ENCODE measurements at regions not wholly inside any gene's neighbourhood (a gene's known extent, or its start where the extent isn't known, plus 50 kb on each side); places are given as distances from the start of the nearest gene placed in this dataset.

DNA sequence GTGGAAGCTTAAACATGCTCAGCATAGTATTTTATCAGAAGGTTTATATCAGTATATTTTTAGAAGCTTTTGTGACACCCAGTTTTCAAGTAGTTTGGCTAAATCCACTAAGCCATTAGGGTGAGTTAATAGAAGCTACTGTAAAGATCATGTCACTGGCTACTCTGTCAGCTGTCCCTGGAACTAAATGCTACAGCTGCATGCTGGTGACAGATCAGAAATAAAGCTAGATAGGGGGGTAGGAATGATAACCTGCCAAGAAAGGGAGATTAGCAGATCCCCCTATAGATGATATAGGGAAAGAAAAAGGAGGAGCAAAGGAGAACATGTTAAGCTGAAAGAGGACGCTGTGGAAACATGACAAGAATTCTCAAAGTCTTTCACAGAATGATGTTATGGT, 363.2 kb downstream of the QKI start:
- no peak for DNase-seq

DNA sequence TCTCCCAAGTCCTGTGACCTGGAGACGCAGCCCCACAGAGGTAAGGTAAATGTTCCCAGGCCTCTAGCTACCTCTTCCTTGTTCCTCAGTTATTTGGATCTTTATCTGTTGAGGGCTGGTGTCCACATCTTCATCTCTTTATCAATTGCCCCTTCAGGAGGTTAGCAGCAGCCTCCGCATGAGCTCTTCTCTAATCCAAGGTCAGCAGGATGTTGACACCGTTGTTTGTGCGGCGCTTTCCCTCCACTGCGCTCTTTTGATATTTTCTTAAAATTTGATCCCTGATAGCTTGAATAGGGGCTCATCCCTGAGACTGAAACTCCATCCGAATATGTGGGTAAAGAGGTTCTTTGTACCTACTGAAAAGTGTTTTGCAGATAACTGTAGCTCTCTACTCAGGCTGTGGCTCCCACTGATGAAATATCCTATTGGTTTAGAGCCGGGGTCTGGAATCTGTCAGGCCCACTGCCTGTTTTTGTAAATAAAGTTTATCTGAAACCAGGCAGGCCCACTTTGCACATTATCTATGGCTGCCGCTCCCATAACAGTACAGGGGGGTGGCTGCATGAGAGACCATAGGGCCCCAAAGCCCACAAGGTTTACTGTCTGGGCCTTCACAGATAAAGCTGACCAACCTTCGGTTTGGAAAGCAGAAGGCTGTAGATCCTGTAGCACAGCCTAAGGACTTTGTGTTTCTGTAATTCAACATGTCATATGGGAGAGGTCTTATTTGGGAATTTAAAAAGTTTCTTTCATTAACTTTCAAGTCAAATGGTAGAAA, 362.6 kb downstream of the QKI start:
- DNase-seq = no peak

DNA sequence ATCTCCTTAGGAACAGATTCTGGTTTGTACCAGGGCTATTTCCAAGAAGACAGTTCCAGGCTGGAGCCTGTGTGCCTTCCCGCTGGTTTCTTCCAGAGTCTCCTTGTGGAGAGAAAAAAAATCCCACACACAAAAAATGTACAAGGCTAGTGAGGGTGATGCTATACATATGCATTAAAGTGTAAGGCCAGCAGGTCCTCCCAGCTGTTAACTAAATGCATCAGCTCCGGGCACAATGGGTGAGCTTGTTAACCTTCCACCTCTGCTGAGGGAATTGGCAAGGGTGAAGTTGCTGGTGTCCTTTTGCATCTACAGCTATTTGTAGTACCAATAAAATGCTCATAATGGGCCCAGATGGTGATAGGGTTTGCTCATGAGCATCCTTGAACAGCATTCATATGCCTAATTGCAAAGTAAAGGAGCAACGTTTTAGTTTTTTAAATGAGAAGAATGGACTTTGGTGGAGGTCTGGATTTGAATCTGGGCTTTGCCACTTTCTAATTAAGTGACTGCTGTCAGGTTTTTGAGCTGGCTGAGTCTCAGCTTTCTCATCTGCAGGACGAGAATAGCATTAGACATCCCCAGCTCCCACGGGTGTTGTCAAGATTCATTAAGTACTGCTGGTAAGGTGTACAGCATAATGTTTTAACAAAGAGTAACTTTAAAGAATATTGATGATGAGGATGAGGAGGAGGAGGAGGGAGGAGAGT, 361.8 kb downstream of the QKI start:
- no peak for DNase-seq

DNA sequence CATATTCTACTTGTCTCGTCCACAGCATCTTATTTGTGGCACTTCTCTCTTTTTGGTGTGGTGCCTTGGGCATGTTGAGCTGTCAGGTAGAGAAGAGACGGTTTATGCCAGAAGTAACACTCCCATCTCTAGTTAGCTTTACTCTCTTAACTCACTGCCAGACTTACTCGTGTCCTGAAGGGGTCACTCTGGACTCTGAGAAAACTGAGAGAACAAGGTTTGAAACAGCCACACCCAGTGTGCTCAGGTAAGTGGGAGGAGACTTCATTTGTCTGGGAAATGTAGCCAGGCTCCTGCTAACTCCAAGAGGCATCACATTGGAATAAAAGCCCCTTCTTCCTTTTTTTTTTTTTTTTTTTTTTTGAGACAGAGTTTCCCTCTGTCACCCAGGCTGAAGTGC, 360.8 kb downstream of the QKI start:
- DNase-seq = no peak

DNA sequence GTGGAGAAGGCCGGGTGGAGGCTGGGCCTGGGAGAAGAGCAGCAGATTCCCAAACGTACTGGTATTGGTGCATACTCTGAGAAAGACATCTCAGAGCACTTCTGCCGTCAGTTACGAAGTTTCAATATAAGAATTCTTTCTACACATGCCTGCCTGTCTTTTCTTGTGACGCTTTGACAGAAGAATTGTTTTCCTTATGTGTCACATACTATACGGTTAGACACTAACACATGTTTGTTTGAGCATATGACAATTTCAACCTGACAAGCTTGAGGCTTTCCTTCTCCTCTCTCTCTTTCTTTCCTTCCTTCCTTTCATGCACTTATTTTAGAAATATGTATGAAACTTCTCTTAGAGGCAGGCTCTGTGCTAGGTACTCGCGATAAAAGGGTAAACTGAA, 360.0 kb downstream of the QKI start:
- no peak for DNase-seq

DNA sequence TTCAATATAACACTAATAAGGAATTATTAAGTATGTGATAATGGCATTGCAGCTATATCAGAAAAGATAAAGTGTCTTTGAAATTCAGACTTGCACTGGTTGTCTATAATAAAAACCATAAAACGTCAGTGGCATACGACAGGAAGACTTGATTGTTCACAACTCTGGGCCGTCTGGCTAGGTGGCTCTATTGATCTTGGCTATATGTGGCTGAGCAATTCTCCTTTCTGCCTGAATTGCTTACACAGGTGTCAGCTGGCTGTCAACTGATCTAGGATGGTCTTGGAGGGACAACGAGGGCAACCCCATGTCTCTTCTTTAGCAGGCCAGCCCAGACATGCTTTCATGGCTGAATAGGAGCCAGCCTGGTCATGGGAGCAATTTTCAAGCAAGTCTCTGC, 359.1 kb downstream of the QKI start:
- DNase-seq = no peak

DNA sequence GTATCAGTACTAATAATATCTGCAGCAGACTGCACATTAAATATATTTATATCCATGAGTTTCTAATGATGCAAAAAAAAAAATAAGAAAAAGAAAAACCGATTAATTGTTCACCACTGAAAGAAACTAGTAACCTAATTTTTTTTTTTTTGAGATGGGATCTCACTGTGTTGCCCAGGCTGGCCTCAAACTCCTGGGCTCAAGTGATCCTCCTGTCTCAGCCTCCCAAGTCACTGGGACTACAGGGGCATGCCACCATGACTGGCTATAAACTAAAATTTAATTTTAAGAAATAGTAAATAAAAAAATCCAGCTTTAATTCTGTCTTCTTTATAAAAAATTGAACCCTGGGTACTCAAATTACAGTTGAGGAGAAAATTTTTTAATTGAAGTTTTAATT, 358.2 kb downstream of the QKI start:
- no peak for DNase-seq

DNA sequence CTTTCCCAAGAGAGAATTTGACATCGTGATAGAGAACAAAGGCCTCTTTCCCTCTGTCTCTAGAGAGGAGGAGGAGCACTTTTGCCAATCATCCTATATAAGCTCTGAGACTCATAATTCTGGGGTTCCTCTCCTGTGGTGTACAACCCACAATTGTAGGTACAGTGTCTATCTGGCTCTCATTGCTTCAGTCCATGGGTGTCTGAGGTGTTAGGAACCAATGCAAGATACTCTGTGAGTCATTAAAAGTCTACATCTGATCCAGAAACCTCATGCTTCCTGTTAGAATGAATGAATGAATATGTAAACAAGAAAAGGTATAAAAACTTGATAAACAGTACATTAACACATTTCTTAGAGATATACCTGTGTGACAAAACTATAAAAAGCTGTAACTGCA, 356.7 kb downstream of the QKI start:
- no peak for DNase-seq

DNA sequence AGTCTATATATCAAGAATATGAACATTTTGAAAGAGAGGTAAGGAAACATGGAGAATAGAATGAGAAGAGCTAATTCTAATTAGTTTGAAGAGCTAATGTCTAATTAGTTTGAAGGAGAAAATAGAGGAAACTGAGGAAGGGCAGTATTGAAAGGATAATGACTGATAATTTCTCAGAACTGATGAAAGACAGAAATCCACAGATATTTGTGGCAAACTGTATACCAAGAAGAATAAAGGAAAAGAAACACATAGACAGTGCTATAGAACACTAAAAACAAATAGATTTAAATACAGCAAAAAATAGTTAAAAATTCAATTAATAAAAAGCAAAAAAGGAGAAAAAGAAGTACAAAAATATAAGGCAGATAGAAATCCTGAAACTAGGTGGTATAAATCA, 354.4 kb downstream of the QKI start:
- no peak for DNase-seq

DNA sequence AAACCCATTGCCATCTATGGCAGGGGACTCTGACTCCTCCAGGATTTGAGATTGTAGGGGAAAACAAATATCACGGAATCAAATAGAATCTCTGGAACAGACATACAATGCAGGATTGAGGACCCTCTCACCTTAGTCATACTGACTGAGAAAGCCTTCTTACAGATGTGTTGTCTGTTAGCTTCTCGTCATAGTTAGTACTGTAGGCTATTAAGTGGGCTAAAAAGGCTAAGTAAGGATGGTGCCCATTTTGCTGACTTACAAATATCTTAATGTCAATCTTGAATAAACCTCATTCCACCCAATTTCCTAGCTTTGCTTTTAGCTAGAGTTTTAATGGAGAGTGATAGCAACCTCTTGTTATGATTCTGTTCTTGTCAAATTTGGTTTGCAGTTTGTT, 352.4 kb downstream of the QKI start:
- DNase-seq = no peak

DNA sequence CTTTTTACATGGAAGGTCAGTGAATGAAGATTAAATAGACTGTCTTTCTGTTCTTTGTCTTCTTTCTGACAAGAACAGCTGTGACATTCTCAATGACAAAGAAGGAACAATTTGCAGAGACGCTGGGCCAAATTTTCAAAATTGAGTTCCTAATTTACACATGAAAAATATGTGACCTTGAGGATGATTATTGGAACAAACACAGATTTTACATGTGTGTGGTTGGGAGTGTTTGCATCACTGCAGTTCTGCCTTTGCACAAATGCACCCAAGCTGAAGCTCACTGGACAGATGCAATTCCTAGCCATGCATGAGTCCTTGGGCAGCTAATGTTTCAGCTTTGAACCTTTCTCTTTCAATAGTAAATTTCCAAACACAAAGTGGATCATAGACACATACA, 350.8 kb downstream of the QKI start:
- DNase-seq = no peak

DNA sequence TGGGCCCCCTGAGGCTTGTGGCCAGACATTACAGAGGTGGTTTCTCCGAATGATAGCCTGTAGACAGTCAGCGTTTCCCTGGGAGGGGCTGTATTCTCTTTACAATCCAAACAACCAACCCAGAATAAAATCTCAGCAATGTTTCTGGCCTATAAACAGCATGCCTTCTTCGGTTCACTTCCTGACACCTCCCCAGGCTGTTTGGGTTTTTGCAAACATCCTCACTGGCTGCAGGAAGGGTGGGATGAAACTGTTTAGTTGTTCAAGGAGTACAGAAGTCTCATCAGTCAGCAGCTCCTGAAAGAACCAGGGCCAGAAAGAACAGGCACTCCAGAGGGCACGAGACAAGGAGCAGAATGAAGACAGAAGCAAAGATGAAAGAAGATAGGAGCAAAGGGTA, 350.0 kb downstream of the QKI start:
- DNase-seq = no peak

DNA sequence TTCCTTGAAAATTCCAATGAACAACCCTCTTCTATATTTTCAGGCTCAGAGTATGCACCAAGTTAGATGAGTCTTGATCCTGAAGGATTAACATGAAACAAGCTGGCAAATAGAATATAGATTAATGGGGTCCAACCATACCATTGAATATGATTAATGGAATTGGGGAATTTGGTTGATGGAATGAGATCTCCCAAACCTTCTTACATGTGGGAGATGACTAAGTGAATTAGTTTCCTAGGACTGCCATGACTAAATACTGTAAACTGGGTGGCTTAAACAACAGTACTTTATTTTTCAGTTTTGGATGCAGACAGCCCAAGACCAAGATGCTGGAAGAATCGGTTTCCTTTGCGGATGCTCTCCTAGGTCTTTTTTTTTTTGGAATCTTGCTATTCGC, 347.0 kb downstream of the QKI start:
- DNase-seq = no peak

DNA sequence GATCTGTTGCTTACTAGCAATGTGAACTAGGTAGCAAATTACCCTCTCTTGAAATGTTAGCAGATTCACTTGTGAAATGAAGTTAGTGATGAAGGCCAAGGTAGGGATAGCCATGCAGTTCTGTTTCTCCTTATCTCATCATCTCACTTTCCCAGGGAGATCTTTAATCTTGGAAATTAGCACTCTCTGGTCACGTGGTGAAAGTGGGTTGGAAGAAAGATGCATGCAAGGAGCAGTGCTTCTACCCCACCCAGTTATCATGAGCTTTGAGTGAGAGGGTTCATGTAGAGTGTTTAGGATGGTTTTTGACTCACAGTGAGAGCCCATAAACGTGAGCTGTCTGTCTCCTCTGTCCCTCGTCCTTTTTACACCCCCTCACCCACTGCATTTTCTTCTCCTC, 346.3 kb downstream of the QKI start:
- no peak for DNase-seq

DNA sequence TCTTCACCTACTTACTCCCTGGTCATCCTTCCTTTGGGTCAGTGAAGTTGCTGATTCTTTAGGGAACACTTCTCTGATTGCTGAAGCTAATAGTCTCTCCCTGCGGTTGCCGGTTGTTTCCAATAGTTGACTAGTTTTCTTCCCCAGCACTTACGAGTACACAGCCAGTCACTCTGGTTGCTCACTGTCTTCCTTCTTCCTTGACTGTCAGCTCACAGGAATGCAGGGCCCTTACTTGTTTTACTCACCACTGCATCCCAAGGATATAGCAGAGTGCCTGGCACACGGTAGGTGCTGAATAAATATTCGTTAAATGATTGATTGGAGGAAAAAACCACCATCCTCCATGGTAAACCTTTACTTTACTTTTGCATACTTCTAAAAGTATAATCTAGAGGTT, 345.0 kb downstream of the QKI start:
- no peak for DNase-seq

DNA sequence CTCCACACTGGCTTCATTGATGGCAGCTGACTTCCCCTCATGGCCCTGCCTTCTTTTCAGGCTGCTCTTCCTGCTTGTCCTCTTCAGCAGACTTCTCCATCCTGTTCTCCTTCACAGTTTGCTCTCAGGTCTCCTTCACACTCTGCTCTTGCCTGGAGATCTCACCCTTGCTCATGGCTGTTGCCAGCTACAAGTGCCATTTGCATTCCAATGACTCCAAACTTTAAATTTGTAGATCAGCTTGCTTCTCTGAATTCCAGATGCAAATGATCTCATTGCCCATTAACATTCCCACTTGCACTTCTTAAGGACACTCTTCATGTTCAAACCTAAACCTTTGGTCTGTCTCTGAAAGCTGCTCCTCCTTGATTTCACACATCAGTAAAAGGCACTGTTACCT, 343.0 kb downstream of the QKI start:
- DNase-seq = no peak

DNA sequence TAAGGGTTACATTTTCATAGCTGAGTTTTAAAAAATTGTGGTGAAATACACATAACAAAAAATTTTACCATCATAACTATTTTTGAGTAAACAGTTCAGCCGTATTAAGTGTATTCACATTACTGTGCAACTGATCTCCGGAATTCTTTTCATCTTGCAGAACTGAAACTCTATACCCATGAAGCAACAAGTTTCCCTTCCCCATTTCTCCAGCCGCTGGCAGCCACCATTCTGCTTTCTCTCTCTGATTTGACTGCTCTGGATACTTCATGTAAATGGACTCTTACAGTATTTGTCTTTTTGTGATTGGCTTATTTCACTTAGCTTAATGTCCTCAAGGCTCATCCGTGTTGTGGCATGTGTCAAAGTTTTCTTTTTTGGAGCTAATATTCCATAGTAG, 341.6 kb downstream of the QKI start:
- no peak for DNase-seq

DNA sequence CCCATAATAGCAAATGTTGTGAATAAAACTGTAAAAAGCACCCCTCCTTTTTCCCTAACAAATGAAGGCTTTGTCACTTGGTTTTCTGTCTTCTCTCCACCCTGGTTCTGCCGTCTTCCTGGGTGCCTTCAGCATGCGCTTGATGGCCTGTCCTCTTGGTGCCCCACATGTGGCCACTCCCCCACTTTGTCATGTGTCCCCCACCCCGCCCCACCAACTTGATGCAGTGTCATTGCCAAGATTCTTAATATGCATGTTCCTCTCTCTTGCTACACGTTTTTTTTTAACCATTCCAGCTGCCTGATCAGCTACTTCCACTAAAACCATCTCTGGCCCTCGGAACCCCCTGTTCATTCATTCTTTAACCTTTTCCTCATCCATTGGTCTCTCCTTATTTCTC, 340.3 kb downstream of the QKI start:
- no peak for DNase-seq

DNA sequence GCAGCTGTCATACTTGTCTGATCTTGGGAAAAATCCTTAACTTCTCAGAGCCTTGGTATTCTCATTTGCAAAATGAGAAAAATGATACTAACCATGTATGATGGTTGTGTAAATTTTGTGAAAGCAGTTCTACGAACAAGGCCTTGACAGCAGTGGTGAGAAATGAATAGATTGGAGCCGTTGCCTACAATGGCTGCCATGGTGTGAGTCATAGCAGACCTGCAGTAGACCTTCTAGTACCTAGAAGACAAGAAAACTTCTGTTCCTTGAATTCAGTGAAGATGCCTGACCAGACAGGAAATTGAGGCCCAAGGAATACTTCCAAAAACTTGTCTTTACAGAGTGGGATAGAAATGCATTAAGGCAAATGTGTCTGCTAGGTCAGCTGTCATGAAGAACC, 338.9 kb downstream of the QKI start:
- DNase-seq = no peak

DNA sequence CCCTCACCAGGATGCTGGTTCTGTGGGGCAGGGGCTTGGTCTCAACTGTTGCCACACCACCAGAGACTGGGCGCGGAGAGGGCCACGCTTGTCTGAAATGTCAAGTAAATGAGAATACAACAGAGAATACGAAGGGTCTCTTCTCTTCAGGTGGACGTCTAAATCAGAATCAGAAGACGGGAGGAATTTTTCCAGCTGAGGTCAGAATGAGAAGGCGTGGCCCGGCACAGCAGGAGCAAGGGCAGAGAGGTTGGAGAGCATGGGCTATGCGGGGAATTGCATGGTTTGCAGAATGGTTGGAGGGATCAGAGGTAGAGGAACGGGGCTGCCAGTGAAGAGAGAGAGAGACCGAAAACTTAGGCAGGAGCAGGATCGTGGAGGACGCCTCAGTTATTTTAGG, 337.9 kb downstream of the QKI start:
- no peak for DNase-seq

DNA sequence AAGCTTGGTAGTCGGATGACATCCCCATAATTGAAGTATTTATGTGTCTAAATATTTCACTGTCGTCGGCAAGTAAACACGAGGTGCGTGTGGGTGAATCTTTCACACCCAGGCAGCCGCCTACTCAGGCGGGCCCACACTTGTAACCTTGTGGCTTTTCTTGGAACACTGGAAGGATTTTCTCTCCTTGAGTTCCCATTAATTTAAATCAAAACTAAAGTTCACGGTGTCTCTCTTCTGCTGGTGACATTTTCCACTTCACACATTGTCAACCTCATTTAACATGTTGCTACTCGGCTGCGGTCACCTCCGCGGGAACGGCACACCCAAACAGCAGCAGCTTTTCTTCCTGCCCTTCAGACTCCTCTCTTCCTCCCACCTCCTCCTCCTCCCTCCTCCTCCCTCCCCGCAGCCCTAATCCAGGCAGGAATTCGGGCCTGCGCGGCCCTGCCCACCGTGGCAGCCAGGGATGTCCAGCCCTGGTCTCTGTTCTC, 336.6 kb downstream of the QKI start:
- no peak for DNase-seq

DNA sequence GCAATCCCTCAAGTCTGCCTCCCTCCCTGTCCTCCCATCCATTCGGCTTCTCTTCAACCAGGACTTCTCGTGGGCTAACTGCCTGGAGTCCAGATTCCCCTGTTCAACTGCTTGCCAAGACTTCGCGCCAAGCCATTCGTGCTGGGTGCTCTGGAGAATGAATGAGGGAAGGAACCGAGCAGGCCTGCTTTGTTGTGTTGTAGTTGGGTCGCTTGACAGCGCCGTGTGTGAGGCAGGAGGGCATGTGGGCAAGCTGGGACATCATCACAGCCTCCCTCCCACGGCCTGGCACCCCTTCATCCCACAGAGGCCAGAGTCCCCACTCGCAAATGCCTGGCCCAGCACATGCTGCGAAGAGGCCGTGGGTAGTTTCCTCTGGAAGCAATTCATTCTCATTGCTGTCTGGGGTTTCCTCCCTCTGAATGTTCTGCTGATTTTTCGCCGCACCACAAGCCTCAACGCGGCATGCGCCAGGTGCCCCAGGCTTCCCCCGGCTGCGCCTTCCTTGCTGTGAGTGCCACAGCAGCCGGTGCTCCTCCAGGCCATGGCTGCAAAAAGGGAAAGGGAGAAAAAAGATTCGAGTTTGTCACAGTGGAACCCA, 336.0 kb downstream of the QKI start:
- DNase-seq = no peak

DNA sequence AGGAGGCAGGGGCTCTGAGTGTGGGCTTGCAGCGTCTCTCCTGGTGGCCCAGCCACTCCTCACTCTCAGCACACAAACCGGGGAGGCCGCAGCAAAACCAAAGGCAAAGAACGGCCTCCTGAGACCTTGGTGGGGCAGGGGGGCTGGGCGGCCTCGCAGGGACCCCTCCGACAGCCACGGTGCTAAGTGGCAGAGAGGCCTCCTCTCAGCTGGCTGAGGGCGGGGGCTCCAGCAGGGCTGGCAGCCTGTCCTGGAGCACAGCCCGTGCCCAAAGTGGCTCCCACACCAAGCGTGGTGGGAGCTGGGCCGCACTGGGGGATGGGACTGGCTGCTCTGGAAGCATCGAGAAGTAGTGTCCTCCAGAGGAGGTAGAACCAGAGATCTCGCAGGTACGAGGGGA, 334.4 kb downstream of the QKI start:
- no peak for DNase-seq

DNA sequence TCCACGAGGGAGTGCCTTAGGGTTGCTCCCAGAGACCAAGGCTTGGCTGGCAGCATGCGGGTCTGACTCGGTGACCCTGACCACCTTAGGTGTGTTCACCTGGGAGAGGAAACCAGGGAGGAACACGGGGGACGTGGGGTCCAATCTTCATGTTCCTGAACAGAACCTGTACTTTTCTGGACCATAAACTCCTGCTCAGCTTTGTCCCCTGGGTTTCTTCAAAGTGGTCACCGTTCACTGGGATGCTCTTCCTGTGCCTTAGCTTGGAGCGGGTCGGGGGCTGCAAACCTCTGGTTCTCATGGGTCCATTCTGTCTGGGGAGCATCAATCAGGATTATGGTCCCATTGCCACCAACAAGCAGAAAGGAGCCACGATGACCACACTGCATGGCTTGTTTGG, 333.5 kb downstream of the QKI start:
- DNase-seq = no peak

Data from activated CD8-positive, alpha-beta memory T cell treated with anti-CD3 and anti-CD28 coated beads for 24 hours (primary cell).